NCI-H2107 treated with DMSO at 0.1 percent for 48 hours (cell line): ENCODE measurements at regions not wholly inside any gene's neighbourhood (a gene's known extent, or its start where the extent isn't known, plus 50 kb on each side); places are given as distances from the start of the nearest gene placed in this dataset.
"Not testable (repeated sequence)": the region's sequence is repeated elsewhere in the genome, so short reads cannot be mapped to it uniquely, and the experiment has no call there.

Experiments used
- DNase-seq: peaks from one replicate; lab custom pipeline; 2025; ENCODE audit not compliant: unreplicated experiment; lab: John Stamatoyannopoulos, UW

- no peak for DNase-seq
Observed at GRCh38 chr22:48485149-48486133, 1342.2 kb downstream of the BRD1 start.

GRCh38 chr22:48483764-48484528 lies 1343.7 kb downstream of the BRD1 start:
- no peak for DNase-seq

- DNase-seq = no peak
Observed at GRCh38 chr22:48482771-48483170, 1344.9 kb downstream of the BRD1 start.

GRCh38 chr22:48482198-48482597 lies 1345.5 kb downstream of the BRD1 start:
- DNase-seq = not testable (repeated sequence)

GRCh38 chr22:48481748-48482147 lies 1345.9 kb downstream of the BRD1 start:
- DNase-seq = no peak

GRCh38 chr22:48478529-48479265 lies 1349.0 kb downstream of the BRD1 start:
- no peak for DNase-seq

GRCh38 chr22:48478124-48478523 lies 1349.5 kb downstream of the BRD1 start:
- no peak for DNase-seq

- DNase-seq = no peak
Observed at GRCh38 chr22:48477031-48477721, 1350.5 kb downstream of the BRD1 start.

- no peak for DNase-seq
Observed at GRCh38 chr22:48476577-48476976, 1351.1 kb downstream of the BRD1 start.

- no peak for DNase-seq
Observed at GRCh38 chr22:48475661-48476345, 1351.9 kb downstream of the BRD1 start.

GRCh38 chr22:48474881-48475280 lies 1352.8 kb downstream of the BRD1 start:
- DNase-seq = no peak

- DNase-seq = no peak
Observed at GRCh38 chr22:48473202-48473601, 1354.5 kb downstream of the BRD1 start.

GRCh38 chr22:48464246-48464645 lies 1363.4 kb downstream of the BRD1 start:
- DNase-seq = no peak

GRCh38 chr22:48459859-48460823 lies 1367.5 kb downstream of the BRD1 start:
- DNase-seq = no peak

- no peak for DNase-seq
Observed at GRCh38 chr22:48459259-48459658, 1368.4 kb downstream of the BRD1 start.

GRCh38 chr22:48456449-48456848 lies 1371.2 kb downstream of the BRD1 start:
- no peak for DNase-seq

- no peak for DNase-seq
Observed at GRCh38 chr22:48453751-48454485, 1373.8 kb downstream of the BRD1 start.

GRCh38 chr22:48453171-48453570 lies 1374.5 kb downstream of the BRD1 start:
- no peak for DNase-seq
